Panc1 (cell line): ENCODE measurements at regions not wholly inside any gene's neighbourhood (a gene's known extent, or its start where the extent isn't known, plus 50 kb on each side); places are given as distances from the start of the nearest gene placed in this dataset.

Source experiments
- ATAC-seq: fragments of 200-7000 bp; cut with Tn5 transposase; 2 replicates; pipeline ENCODE4 v1.9.1; 2020; ENCODE audit warnings: mild to moderate bottlenecking, moderate library complexity
- BruUV-seq: library from RNA; stranded (reverse); fragments of 400-500 nt; replicated peaks from 2 replicates; lab custom pipeline; 2021; lab: Mats Ljungman, UMichigan
- CTCF ChIA-PET: fragments of 300-600 bp; sonication (Branson Sonifier 250); formaldehyde crosslinking; loops from one replicate; lab custom pipeline; 2022; ENCODE audit warnings: antibody characterized with exemption; lab: Charles Lee
- POLR2A ChIA-PET: fragments of 300-600 bp; sonication (Branson Sonifier 250); formaldehyde crosslinking; loops from one replicate; lab custom pipeline; 2022; ENCODE audit warnings: antibody characterized with exemption; lab: Charles Lee
- DNase-seq: peaks from one replicate; pipeline ENCODE4 v3.0.0-alpha.2; 2010; ENCODE audit warnings: low read depth, low spot score
- H3K27ac ChIP-seq: 2 replicates; pipeline ENCODE4 v1.5.1; 2011; ENCODE audit warnings: mild to moderate bottlenecking, low read length, inconsistent platforms
- H3K27me3 ChIP-seq: fragments of 200-500 bp; sonication (Bioruptor generic); 2 replicates; pipeline ENCODE4 v1.6.0; 2014; ENCODE audit warnings: low read length, inconsistent platforms; ENCODE audit not compliant: control insufficient read depth, insufficient read depth
- H3K36me3 ChIP-seq: fragments of 200-500 bp; sonication (Bioruptor generic); 2 replicates; pipeline ENCODE4 v1.5.1; 2014; ENCODE audit warnings: inconsistent platforms, mild to moderate bottlenecking, low read length, moderate library complexity; ENCODE audit not compliant: control insufficient read depth, insufficient read depth
- H3K4me1 ChIP-seq: 2 replicates; pipeline ENCODE4 v1.5.1; 2011; ENCODE audit warnings: inconsistent platforms, mild to moderate bottlenecking, low read length, moderate library complexity; ENCODE audit not compliant: control insufficient read depth, insufficient read depth
- H3K4me3 ChIP-seq, 2 experiments: 2 replicates each; pipeline ENCODE4 v1.5.1; 2011 to 2012; ENCODE audit warnings: low read depth in 2 of 2, low read length in 2 of 2, mild to moderate bottlenecking in 2 of 2, inconsistent platforms in 1 of 2, moderate library complexity in 1 of 2
- H3K9me3 ChIP-seq: fragments of 200-500 bp; sonication (Bioruptor generic); 2 replicates; pipeline ENCODE4 v1.5.1; 2014; ENCODE audit warnings: low read depth, mild to moderate bottlenecking, inconsistent platforms, low read length, moderate library complexity; ENCODE audit not compliant: control insufficient read depth, insufficient read depth
- CTCF ChIP-seq: fragments of 450-650 bp; IDR thresholded peaks from 2 replicates; pipeline ENCODE4 v1.5.1; 2017; ENCODE audit warnings: mild to moderate bottlenecking
- POLR2AphosphoS5 ChIP-seq: IDR thresholded peaks from 2 replicates; pipeline ENCODE4 v1.6.1; 2012; ENCODE audit warnings: mild to moderate bottlenecking, low read depth, low read length, moderate library complexity
- SIN3A ChIP-seq: IDR thresholded peaks from 2 replicates; pipeline ENCODE4 v1.6.1; 2012; ENCODE audit warnings: low read depth, mild to moderate bottlenecking, low read length, moderate library complexity, borderline replicate concordance; ENCODE audit not compliant: insufficient read depth
- TCF7L2 ChIP-seq: IDR thresholded peaks from 2 replicates; pipeline ENCODE4 v1.6.1; 2011; ENCODE audit warnings: mild to moderate bottlenecking, low read depth, low read length, inconsistent platforms
- in situ Hi-C: cut with HindIII; loops from 2 replicates; pipeline ENCODE4 v1.10.0; 2016; ENCODE audit warnings: low sequenced_read_pairs, low pct_unique_long_range_greater_than_20kb
- intact Hi-C: fragments of 100-400 bp; cut with micrococcal nuclease; formaldehyde crosslinking; loops from one replicate; pipeline ENCODE4 v1.10.0; 2022; ENCODE audit not compliant: unreplicated experiment
- TF ChIP-seq, protein P1 (sequence below), 2 experiments: IDR thresholded peaks; 2 replicates each; pipeline ENCODE4 v1.6.1; 2011 to 2012; ENCODE audit warnings: low read depth in 2 of 2, control low read depth in 1 of 2, low read length in 1 of 2, mild to moderate bottlenecking in 1 of 2, moderate library complexity in 1 of 2; ENCODE audit not compliant: insufficient read depth in 1 of 2

GRCh38 chr16:86756882-86757703 lies 178.7 kb downstream of the FOXL1 start:
- Histone ChIP-seq H3K4me3 (no peak overlapping the region), H3K36me3 (no peaks in the 10 kb centered on the region), H3K27ac (no peak overlapping the region), H3K9me3 (no peaks in the 10 kb centered on the region), H3K27me3 (no peaks in the 10 kb centered on the region), H3K4me1 (no peaks in the 10 kb centered on the region)
- ATAC-seq: no peak
- ChIA-PET CTCF (no interaction called here), POLR2A (no interaction called here)
- BruUV-seq: no TSS peak
- DNase-seq: no peak
- intact Hi-C loops (no loop called here), in situ Hi-C loops (no loop called here)
- no peak for TF ChIP-seq SIN3A
- TF ChIP-seq POLR2AphosphoS5: no peak
- no peak for TF ChIP-seq TCF7L2
- TF ChIP-seq CTCF: no peak
- TF ChIP-seq, protein P1, sequence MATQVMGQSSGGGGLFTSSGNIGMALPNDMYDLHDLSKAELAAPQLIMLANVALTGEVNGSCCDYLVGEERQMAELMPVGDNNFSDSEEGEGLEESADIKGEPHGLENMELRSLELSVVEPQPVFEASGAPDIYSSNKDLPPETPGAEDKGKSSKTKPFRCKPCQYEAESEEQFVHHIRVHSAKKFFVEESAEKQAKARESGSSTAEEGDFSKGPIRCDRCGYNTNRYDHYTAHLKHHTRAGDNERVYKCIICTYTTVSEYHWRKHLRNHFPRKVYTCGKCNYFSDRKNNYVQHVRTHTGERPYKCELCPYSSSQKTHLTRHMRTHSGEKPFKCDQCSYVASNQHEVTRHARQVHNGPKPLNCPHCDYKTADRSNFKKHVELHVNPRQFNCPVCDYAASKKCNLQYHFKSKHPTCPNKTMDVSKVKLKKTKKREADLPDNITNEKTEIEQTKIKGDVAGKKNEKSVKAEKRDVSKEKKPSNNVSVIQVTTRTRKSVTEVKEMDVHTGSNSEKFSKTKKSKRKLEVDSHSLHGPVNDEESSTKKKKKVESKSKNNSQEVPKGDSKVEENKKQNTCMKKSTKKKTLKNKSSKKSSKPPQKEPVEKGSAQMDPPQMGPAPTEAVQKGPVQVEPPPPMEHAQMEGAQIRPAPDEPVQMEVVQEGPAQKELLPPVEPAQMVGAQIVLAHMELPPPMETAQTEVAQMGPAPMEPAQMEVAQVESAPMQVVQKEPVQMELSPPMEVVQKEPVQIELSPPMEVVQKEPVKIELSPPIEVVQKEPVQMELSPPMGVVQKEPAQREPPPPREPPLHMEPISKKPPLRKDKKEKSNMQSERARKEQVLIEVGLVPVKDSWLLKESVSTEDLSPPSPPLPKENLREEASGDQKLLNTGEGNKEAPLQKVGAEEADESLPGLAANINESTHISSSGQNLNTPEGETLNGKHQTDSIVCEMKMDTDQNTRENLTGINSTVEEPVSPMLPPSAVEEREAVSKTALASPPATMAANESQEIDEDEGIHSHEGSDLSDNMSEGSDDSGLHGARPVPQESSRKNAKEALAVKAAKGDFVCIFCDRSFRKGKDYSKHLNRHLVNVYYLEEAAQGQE (IDR thresholded peaks at IDR 0.05; ENCODE audit: insufficient read depth in 1 of 2, low read depth in 2 of 2, low read length in 1 of 2): no peak

DNA sequence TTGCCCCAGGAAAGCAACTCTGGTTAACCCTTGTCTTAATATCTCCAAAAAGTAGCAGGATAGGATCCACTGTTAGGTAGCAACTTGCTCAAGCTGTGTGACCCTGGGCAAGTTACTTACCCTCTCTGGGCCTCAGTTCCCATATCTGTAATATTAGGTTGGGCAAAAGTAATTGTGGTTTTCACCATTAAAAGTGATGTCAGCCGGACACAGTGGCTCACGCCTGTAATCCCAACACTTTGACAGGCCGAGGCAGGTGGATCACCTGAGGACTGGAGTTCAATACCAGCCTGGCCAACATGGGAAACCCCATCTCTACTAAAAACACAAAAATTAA lies 179.3 kb downstream of the FOXL1 start:
- H3K4me3 ChIP-seq: no peak overlapping the region
- no peaks in the 10 kb centered on the region for H3K36me3 ChIP-seq
- no peaks in the 10 kb centered on the region for H3K27me3 ChIP-seq
- ChIA-PET CTCF (no interaction called here), POLR2A (no interaction called here)
- TF ChIP-seq TCF7L2 (no peak), CTCF (no peak), POLR2AphosphoS5 (no peak), SIN3A (no peak)
- TF ChIP-seq, protein P1 (IDR thresholded peaks at IDR 0.05; ENCODE audit: insufficient read depth in 1 of 2, low read depth in 2 of 2, low read length in 1 of 2): no peak
- H3K9me3 ChIP-seq: no peaks in the 10 kb centered on the region
- intact Hi-C loops: no loop called here
- H3K27ac ChIP-seq: no peak overlapping the region
- in situ Hi-C loops: no loop called here
- no peak for DNase-seq
- no peaks in the 10 kb centered on the region for H3K4me1 ChIP-seq
- no TSS peak for BruUV-seq
- no peak for ATAC-seq
